Erythroblast (primary cell): ENCODE measurements at regions not wholly inside any gene's neighbourhood (a gene's known extent, or its start where the extent isn't known, plus 50 kb on each side); places are given as distances from the start of the nearest gene placed in this dataset.

Source experiments
- GATA1 ChIP-seq: IDR thresholded peaks from 2 replicates; pipeline ENCODE4 v1.6.1; 2011; ENCODE audit warnings: low read depth, mild to moderate bottlenecking, control low read depth, low read length, moderate library complexity
- POLR2A ChIP-seq: IDR thresholded peaks from 2 replicates; pipeline ENCODE4 v1.6.1; 2011; ENCODE audit warnings: mild to moderate bottlenecking, low read length

DNA sequence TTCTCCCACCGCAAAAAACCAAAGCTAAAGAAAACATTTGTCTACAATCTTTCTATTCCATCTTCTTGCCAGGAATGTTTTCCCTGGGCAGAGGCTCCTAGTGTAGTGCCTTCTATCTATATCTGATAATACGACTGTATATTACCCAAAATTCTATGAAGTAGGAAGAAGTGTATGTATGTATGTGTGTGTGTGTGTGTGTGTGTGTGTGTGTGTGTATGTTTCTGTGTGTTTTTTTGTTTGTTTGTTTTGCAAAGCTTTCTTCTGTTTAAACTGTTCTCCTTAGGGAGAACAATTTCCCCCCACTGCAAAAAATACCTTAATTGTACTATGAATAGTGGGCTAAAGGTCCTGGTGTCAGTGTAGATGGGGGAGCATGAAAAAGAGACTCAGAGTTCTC lies 312.6 kb upstream of the CITED2 start:
- TF ChIP-seq POLR2A (no peak), GATA1 (no peak)
